ENCODE measurements at regions not wholly inside any gene's neighbourhood (a gene's known extent, or its start where the extent isn't known, plus 50 kb on each side); places are given as distances from the start of the nearest gene placed in this dataset.

DNA sequence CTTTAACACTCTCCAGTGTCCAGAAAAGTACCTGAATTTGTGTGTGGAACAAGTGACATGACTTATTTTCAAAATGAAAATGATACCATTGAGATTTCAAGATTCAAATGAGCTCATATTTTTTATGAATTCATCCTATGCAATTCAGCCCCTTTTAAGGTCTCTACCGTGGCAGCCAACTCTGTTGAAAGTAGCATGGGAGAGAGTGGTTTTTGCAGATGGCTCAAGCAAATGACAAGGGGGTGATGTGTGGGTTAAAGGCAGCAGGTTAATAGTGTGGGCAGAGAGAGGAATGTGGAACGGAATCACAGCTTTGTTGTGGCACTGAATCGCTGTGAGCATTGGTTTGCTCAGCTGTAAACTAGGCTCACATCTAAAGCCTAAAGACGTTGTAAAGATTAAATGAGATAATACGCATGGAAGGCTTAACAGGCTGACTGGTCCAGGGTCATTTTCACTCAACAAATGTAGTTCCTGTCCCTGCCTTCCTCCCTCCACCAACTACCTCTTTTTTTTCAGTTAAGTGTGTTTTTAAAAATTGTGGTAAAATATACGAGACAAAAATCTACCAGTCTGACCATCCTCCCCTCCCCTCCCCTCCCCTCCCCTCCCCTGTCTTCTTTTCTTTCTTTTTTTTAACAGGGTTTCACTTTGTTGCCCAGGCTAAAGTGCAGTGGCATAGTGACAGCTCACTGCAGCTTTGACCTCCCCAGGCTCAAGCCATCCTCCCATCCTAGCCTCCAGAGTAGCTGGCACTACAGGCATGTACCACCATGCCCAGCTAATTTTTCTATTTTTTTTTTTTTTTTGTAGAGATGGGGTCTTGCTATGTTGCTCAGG, 114.7 kb upstream of the ZNF217 start:
- DNase-seq (ENCODE audit: extremely low read depth, low read depth) = no peak

DNA sequence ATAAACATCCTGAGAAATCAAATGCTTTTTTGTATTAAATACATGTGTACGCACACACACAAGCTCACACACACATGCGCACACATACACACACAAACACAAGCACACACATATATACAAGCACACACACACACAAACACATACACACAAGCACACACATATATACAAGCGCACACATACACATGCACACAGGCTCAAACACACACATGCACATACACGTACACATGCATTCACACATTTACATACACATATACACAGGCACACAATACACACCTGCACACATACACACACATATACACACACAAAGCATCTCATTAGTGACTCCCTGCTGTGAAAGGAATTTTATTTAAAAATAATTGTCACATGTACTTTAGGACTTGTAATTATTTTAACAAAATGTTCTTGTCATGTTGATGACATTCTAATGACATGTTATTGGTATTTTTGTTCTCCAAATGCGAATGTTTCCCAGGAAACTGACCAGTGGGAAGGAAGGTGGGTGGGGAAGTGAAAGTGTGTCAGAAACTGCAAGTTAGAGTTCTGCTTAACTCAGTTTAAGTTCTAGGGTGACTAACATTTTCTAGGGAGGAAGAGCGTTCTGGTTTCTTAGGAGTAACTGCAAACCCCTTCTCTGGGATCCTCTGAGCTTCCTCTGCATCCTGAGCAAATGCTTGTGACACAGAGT, 113.9 kb upstream of the ZNF217 start:
- DNase-seq (ENCODE audit: extremely low read depth, low read depth) = no peak
- TF ChIP-seq, protein P1, sequence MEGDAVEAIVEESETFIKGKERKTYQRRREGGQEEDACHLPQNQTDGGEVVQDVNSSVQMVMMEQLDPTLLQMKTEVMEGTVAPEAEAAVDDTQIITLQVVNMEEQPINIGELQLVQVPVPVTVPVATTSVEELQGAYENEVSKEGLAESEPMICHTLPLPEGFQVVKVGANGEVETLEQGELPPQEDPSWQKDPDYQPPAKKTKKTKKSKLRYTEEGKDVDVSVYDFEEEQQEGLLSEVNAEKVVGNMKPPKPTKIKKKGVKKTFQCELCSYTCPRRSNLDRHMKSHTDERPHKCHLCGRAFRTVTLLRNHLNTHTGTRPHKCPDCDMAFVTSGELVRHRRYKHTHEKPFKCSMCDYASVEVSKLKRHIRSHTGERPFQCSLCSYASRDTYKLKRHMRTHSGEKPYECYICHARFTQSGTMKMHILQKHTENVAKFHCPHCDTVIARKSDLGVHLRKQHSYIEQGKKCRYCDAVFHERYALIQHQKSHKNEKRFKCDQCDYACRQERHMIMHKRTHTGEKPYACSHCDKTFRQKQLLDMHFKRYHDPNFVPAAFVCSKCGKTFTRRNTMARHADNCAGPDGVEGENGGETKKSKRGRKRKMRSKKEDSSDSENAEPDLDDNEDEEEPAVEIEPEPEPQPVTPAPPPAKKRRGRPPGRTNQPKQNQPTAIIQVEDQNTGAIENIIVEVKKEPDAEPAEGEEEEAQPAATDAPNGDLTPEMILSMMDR (IDR thresholded peaks at IDR 0.05; ENCODE audit: low read depth, low read length) = no peak

More for the DNA sequence above, 114.7 kb upstream of the ZNF217 start:
- TF ChIP-seq, protein P1 (IDR thresholded peaks at IDR 0.05; ENCODE audit: low read depth, low read length) = no peak

DNA sequence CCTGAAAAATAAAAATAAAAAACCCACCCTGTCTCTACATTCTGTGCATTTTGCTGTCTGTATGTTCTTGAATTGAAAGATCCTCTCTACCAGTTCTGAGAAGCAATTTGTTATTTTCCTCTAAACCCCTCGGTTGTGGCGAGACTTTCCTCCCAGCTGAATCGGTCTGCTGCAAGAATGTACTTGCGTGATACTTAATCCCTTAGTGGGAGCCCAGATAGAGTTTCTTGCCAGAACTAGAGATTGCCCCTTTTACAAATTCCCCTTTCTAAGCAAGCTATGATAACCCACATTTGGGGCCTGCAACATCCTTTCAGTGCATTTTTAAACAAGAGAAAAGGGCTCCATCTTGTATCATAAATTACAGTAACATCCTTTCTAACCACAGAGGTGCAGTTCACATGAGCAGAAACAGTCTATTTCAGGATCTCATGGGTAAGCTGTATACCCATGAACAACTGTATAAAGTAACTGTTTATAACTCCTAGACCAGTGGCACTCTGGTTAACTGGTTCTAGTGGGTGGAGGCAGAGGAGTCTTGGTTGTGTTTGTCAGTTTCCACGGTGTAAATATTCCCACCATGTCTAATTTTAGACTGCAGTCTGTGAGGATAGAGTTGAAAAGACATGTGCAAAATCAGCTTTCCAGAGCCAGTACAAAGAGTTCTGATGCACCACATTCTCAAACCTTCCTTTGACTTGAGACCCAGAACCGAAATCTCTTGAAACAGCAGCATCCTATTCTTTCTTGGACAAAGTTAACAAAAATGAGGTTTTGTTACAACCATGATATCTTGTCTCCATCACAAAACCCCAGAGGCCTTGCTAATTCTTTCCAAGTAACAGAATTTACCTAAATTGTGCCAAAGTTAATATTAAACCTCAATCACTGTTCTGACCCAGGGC, 113.1 kb upstream of the ZNF217 start:
- TF ChIP-seq, protein P1 (IDR thresholded peaks at IDR 0.05; ENCODE audit: low read depth, low read length) = no peak
- DNase-seq (ENCODE audit: extremely low read depth, low read depth) = peak; percentile 64

DNA sequence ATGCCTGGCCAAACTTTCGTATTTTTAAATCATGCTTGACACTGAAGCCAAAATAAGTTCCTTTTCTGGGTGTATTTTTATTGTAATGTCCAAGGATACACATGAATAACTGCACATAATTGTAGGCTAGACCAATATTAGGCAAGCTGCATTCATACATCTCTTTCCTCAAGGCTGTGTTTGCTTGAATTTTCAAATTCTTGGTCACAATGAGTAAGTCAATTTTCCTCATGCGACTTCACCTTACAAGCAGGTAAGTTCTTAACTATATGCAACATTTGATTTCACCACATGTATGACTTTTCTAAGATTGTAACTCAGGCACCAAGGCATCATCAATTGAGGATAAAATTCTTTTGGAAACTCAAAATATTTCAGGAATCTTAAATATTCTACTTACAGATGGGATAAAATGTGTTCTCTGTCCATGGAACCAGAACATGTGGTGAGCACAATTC, 112.4 kb upstream of the ZNF217 start:
- TF ChIP-seq, protein P1 (IDR thresholded peaks at IDR 0.05; ENCODE audit: low read depth, low read length) = no peak

DNA sequence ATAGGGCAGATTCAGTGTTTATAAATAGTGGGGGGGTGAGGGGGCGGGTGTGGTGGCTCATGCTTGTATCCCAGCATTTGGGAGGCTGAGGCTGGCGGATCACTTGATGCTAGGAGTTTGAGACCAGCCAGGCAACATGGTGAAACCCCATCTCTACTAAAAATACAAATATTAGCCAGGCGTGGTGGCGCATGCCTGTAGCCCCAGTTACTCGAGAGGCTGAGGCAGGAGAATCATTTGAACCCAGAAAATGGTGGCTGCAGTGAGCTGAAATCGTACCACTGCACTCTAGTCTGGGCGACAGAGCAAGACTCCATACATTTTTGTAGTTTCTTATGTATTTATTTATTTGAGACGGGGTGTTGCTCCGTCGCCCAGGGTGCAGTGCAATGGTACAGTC, 109.0 kb upstream of the ZNF217 start:
- DNase-seq (ENCODE audit: extremely low read depth, low read depth) = no peak
- TF ChIP-seq, protein P1 (IDR thresholded peaks at IDR 0.05; ENCODE audit: low read depth, low read length) = no peak

More for the DNA sequence above, 112.4 kb upstream of the ZNF217 start:
- DNase-seq (ENCODE audit: extremely low read depth, low read depth) = no peak

DNA sequence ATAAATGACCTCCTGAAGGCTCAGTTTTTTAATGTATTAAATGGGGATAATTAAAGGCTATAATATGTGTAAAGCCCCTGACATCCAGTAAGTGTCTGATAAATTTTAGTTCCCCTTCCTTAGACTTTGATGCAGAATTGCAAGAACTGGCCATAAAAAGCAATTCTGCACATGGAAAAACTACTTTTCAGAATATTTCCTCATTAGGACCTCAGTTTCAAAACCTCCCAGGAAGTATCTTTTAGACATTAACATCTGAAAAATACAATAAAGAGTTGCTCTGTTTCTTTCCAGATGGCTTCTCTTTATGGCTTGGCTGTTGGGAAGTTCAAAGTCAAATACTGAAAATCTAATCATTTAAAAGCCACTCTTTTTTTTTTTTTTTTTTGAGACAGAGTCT, 106.3 kb upstream of the ZNF217 start:
- no peak for DNase-seq (ENCODE audit: extremely low read depth, low read depth)
- TF ChIP-seq, protein P1 (IDR thresholded peaks at IDR 0.05; ENCODE audit: low read depth, low read length) = no peak
